Stimulated activated naive CD8-positive, alpha-beta T cell treated with anti-CD3 and anti-CD28 coated beads, Interleukin-15, amount 100 ng/mL, for 72 hours (primary cell): ENCODE measurements at regions not wholly inside any gene's neighbourhood (a gene's known extent, or its start where the extent isn't known, plus 50 kb on each side); places are given as distances from the start of the nearest gene placed in this dataset.
"Not testable (repeated sequence)": the region's sequence is repeated elsewhere in the genome, so short reads cannot be mapped to it uniquely, and the experiment has no call there.

Experiments
- ATAC-seq: fragments of 150-1000 bp; cut with Tn5 transposase; 2 replicates; pipeline ENCODE4 v1.10.0; 2021; ENCODE audit warnings: mild to moderate bottlenecking, moderate library complexity
- DNase-seq, 2 donors: peaks; one replicate each; pipeline ENCODE4 v3.0.0; 2021 to 2022
- H3K27ac Mint-ChIP-seq, 2 donors: one replicate each; pipeline ENCODE4 v1.8.0; 2022; ENCODE audit warnings: mild to moderate bottlenecking in 2 of 2, mixed read lengths in 2 of 2, moderate library complexity in 2 of 2
- H3K27me3 Mint-ChIP-seq: one replicate; pipeline ENCODE4 v1.8.0; 2022; ENCODE audit warnings: mixed read lengths
- H3K4me1 Mint-ChIP-seq: one replicate; pipeline ENCODE4 v1.8.0; 2022; ENCODE audit warnings: mild to moderate bottlenecking, mixed read lengths
- H3K4me3 Mint-ChIP-seq, 2 donors: one replicate each; pipeline ENCODE4 v1.8.0; 2022; ENCODE audit warnings: mild to moderate bottlenecking in 2 of 2, mixed read lengths in 2 of 2, moderate library complexity in 1 of 2
- H3K9me3 Mint-ChIP-seq, 2 donors: one replicate each; pipeline ENCODE4 v1.8.0; 2022; ENCODE audit warnings: mixed read lengths in 2 of 2

- ATAC-seq (no peak), DNase-seq (no peak)
- Mint-ChIP-seq H3K4me3 (no peak overlapping the region), H3K9me3 (no peaks in the 10 kb centered on the region), H3K4me1 (peaks cover 8% of the 10 kb centered on the region), H3K27ac (no peak overlapping the region), H3K27me3 (peaks cover 46% of the 10 kb centered on the region)
Observed at GRCh38 chr1:47658161-47658920, 220.5 kb downstream of the FOXD2 start.

- ATAC-seq (no peak), DNase-seq (no peak)
- Mint-ChIP-seq H3K27me3 (peaks cover 46% of the 10 kb centered on the region), H3K4me3 (no peak overlapping the region), H3K9me3 (no peaks in the 10 kb centered on the region), H3K27ac (no peak overlapping the region), H3K4me1 (peaks cover 12% of the 10 kb centered on the region)
Observed at GRCh38 chr1:47659146-47659545, 221.3 kb downstream of the FOXD2 start.

- peaks cover 39% of the 10 kb centered on the region for H3K27me3 Mint-ChIP-seq
Observed at GRCh38 chr1:47660622-47661021, 222.8 kb downstream of the FOXD2 start.

GRCh38 chr1:47661040-47661439 is 223.2 kb downstream of the FOXD2 start:
- peaks cover 35% of the 10 kb centered on the region for H3K27me3 Mint-ChIP-seq
- ATAC-seq (no peak), DNase-seq (no peak)
- no peaks in the 10 kb centered on the region for H3K9me3 Mint-ChIP-seq
- no peak overlapping the region for H3K27ac Mint-ChIP-seq
- peaks cover 12% of the 10 kb centered on the region for H3K4me1 Mint-ChIP-seq
- H3K4me3 Mint-ChIP-seq = no peak overlapping the region

More at GRCh38 chr1:47660622-47661021, 222.8 kb downstream of the FOXD2 start:
- Mint-ChIP-seq H3K4me1 (peaks cover 12% of the 10 kb centered on the region), H3K27ac (no peak overlapping the region), H3K9me3 (no peaks in the 10 kb centered on the region), H3K4me3 (no peak overlapping the region)
- DNase-seq (no peak), ATAC-seq (no peak)

GRCh38 chr1:47662068-47662467 is 224.2 kb downstream of the FOXD2 start:
- H3K4me3 Mint-ChIP-seq = no peak overlapping the region
- DNase-seq (no peak), ATAC-seq (no peak)
- no peak overlapping the region for H3K27ac Mint-ChIP-seq
- H3K27me3 Mint-ChIP-seq = peaks cover 25% of the 10 kb centered on the region
- H3K4me1 Mint-ChIP-seq = peaks cover 12% of the 10 kb centered on the region
- no peaks in the 10 kb centered on the region for H3K9me3 Mint-ChIP-seq

- peaks cover 14% of the 10 kb centered on the region for H3K27me3 Mint-ChIP-seq
- H3K4me1 Mint-ChIP-seq = peaks cover 12% of the 10 kb centered on the region
- ATAC-seq (peak; percentile 52), DNase-seq (no peak)
- H3K9me3 Mint-ChIP-seq = no peaks in the 10 kb centered on the region
- H3K4me3 Mint-ChIP-seq = no peak overlapping the region
- no peak overlapping the region for H3K27ac Mint-ChIP-seq
Observed at GRCh38 chr1:47663286-47663685, 225.4 kb downstream of the FOXD2 start.

- H3K27me3 Mint-ChIP-seq = peaks cover 3% of the 10 kb centered on the region
- no peak overlapping the region for H3K27ac Mint-ChIP-seq
- no peak overlapping the region for H3K4me3 Mint-ChIP-seq
- H3K9me3 Mint-ChIP-seq = no peaks in the 10 kb centered on the region
- ATAC-seq (no peak), DNase-seq (no peak)
- peaks cover 12% of the 10 kb centered on the region for H3K4me1 Mint-ChIP-seq
Observed at GRCh38 chr1:47664356-47664755, 226.5 kb downstream of the FOXD2 start.

- H3K4me3 Mint-ChIP-seq, DNase-seq, H3K27ac Mint-ChIP-seq, H3K27me3 Mint-ChIP-seq, ATAC-seq, H3K9me3 Mint-ChIP-seq: not testable (repeated sequence)
- peaks cover 12% of the 10 kb centered on the region for H3K4me1 Mint-ChIP-seq
Observed at GRCh38 chr1:47664896-47665295, 227.1 kb downstream of the FOXD2 start.

GRCh38 chr1:47669081-47669585 is 231.3 kb downstream of the FOXD2 start:
- Mint-ChIP-seq H3K9me3 (peaks cover 6 to 8% of the 10 kb centered on the region in 2 donors), H3K4me1 (no peaks in the 10 kb centered on the region), H3K27me3 (peaks cover 8% of the 10 kb centered on the region), H3K4me3 (no peak overlapping the region), H3K27ac (no peak overlapping the region)
- ATAC-seq (no peak), DNase-seq (no peak)

GRCh38 chr1:47672622-47673021 is 234.8 kb downstream of the FOXD2 start:
- H3K4me1 Mint-ChIP-seq = no peaks in the 10 kb centered on the region
- H3K27me3 Mint-ChIP-seq = peaks cover 8% of the 10 kb centered on the region
- no peak overlapping the region for H3K27ac Mint-ChIP-seq
- H3K9me3 Mint-ChIP-seq = peaks cover 6 to 8% of the 10 kb centered on the region in 2 donors
- ATAC-seq (no peak), DNase-seq (no peak)
- H3K4me3 Mint-ChIP-seq = no peak overlapping the region

GRCh38 chr1:47674189-47674588 is 236.3 kb downstream of the FOXD2 start:
- no peak for ATAC-seq

GRCh38 chr1:47675047-47675675 is 237.3 kb downstream of the FOXD2 start:
- H3K4me3 Mint-ChIP-seq = no peak overlapping the region
- peaks cover 6 to 8% of the 10 kb centered on the region in 2 donors for H3K9me3 Mint-ChIP-seq
- DNase-seq (no peak), ATAC-seq (no peak)
- H3K27me3 Mint-ChIP-seq = peaks cover 7% of the 10 kb centered on the region
- no peak overlapping the region for H3K27ac Mint-ChIP-seq
- H3K4me1 Mint-ChIP-seq = no peaks in the 10 kb centered on the region

More at GRCh38 chr1:47674189-47674588, 236.3 kb downstream of the FOXD2 start:
- Mint-ChIP-seq H3K27ac (no peak overlapping the region), H3K4me1 (no peaks in the 10 kb centered on the region), H3K4me3 (no peak overlapping the region), H3K27me3 (peaks cover 8% of the 10 kb centered on the region), H3K9me3 (peaks cover 6 to 8% of the 10 kb centered on the region in 2 donors)
- no peak for DNase-seq

- H3K27ac Mint-ChIP-seq = no peak overlapping the region
- peaks cover 1% of the 10 kb centered on the region for H3K27me3 Mint-ChIP-seq
- no peak overlapping the region for H3K4me3 Mint-ChIP-seq
- ATAC-seq = no peak
- no peak for DNase-seq
- H3K9me3 Mint-ChIP-seq = peaks cover 6 to 8% of the 10 kb centered on the region in 2 donors
- H3K4me1 Mint-ChIP-seq = no peaks in the 10 kb centered on the region
Observed at GRCh38 chr1:47675721-47676120, 237.9 kb downstream of the FOXD2 start.

GRCh38 chr1:47676311-47677054 is 238.6 kb downstream of the FOXD2 start:
- no peaks in the 10 kb centered on the region for H3K4me1 Mint-ChIP-seq
- no peak for DNase-seq
- no peaks in the 10 kb centered on the region for H3K27me3 Mint-ChIP-seq
- H3K27ac Mint-ChIP-seq = no peak overlapping the region
- no peak overlapping the region for H3K4me3 Mint-ChIP-seq
- no peak for ATAC-seq
- peaks cover 6 to 8% of the 10 kb centered on the region in 2 donors for H3K9me3 Mint-ChIP-seq

GRCh38 chr1:47677241-47677940 is 239.5 kb downstream of the FOXD2 start:
- H3K4me3 Mint-ChIP-seq = no peak overlapping the region
- peaks cover 5 to 6% of the 10 kb centered on the region in 2 donors for H3K9me3 Mint-ChIP-seq
- no peaks in the 10 kb centered on the region for H3K4me1 Mint-ChIP-seq
- H3K27ac Mint-ChIP-seq = no peak overlapping the region
- DNase-seq (no peak), ATAC-seq (no peak)
- peaks cover 8% of the 10 kb centered on the region for H3K27me3 Mint-ChIP-seq
